Heart left ventricle (tissue), 16 donors: ENCODE measurements at regions not wholly inside any gene's neighbourhood (a gene's known extent, or its start where the extent isn't known, plus 50 kb on each side); places are given as distances from the start of the nearest gene placed in this dataset.

Source experiments
- ATAC-seq, 4 donors: fragments of 200-7000 bp; cut with Tn5 transposase; one replicate each; pipeline ENCODE4 v1.9.1; 2020 to 2022; ENCODE audit warnings: moderate library complexity in 4 of 4, mild to moderate bottlenecking in 3 of 4, moderate number of reproducible peaks in 1 of 4
- DNase-seq, 5 donors: peaks; one replicate each; pipeline ENCODE4 v3.0.0-alpha.2; 2020
- H3K27ac ChIP-seq, 12 donors: fragments of 200-600 bp; sonication (generic) in 4 of 12; one replicate each; pipeline versions ENCODE4 v1.5.0 to v1.8.0; 2016 to 2022; ENCODE audit warnings: mild to moderate bottlenecking in 2 of 12
- H3K27me3 ChIP-seq, 9 donors: fragments of 200-600 bp; sonication (generic) in 2 of 9; one replicate each; pipeline versions ENCODE4 v1.5.1 to v1.8.0; 2016 to 2022; ENCODE audit warnings: mild to moderate bottlenecking in 3 of 9
- H3K36me3 ChIP-seq, 9 donors: fragments of 200-600 bp; sonication (generic) in 2 of 9; one replicate each; pipeline versions ENCODE4 v1.5.0 to v1.8.0; 2018 to 2022; ENCODE audit warnings: mild to moderate bottlenecking in 2 of 9
- H3K4me1 ChIP-seq, 12 donors: fragments of 200-600 bp; sonication (generic) in 4 of 12; one replicate each; pipeline versions ENCODE4 v1.5.0 to v1.8.0; 2016 to 2022; ENCODE audit warnings: mild to moderate bottlenecking in 3 of 12
- H3K4me3 ChIP-seq, 12 donors: fragments of 200-600 bp; sonication (generic) in 4 of 12; one replicate each; pipeline versions ENCODE4 v1.5.0 to v1.8.0; 2017 to 2022; ENCODE audit warnings: mild to moderate bottlenecking in 9 of 12, moderate library complexity in 4 of 12
- H3K9me3 ChIP-seq, 12 donors: fragments of 200-600 bp; sonication (generic) in 4 of 12; one replicate each; pipeline versions ENCODE4 v1.5.0 to v1.8.0; 2016 to 2022; ENCODE audit warnings: mild to moderate bottlenecking in 1 of 12
- CTCF ChIP-seq, 12 donors: fragments of 200-600 bp; sonication (generic) in 4 of 12; IDR thresholded peaks; one replicate each; pipeline versions ENCODE4 v1.5.0 to v1.8.0; 2018 to 2022; ENCODE audit warnings: antibody characterized with exemption in 12 of 12, mild to moderate bottlenecking in 5 of 12
- POLR2A ChIP-seq, 2 donors: fragments of 450-650 bp; IDR thresholded peaks; one replicate each; pipeline ENCODE4 v1.6.1; 2017; ENCODE audit warnings: antibody characterized with exemption in 2 of 2, mild to moderate bottlenecking in 2 of 2, moderate library complexity in 2 of 2
- WGBS, 4 donors: extraction: QIAGEN DNeasy Blood & Tissue Kit in 2 of 4; methylation state at CpG; one replicate each; pipeline versions ENCODE4 v1.1.5 to v1.1.7; 2013 to 2018; 5-methylcytosine and 5-hydroxymethylcytosine counted together
- intact Hi-C, 10 donors: fragments of 100-400 bp; cut with DNase I; formaldehyde crosslinking; loops; one replicate each; pipeline versions ENCODE4 v1.11.1 to v1.14.2; 2022
- donor health status: ischemic (EF 13 %, LVEDD 7.1; RV severe dilation, severe dysfunction).
- donor health status: healthy with polysubstance abuse.
- donor health status: DM: no; HTN: yes; CAD: no.
- donor health status: DM: no; HTN: no; CAD: no.
- donor health status: ischemic (EF 25% LVEDD 6.9; RV normal size, moderate dysfunction).
- donor health status: ischemic (EF 25% LVEDD 5.7; RV mildly dilated, moderate dysfunction).
- donor health status: healthy.
- donor health status: DM: yes; HTN: yes; CAD: no.
- donor health status: ischemic (EF 35%, LVEDD 5.7; RV mildly dilated, moderate dysfunction).
- donor health status: nonischemic (EF 11% LVEDD 7.7; RV severe dilation, severe dysfunction).
- donor health status: DM: yes; HTN: yes; CAD: no.
- donor health status: PGD.
- donor health status: ischemic (EF 29% LVEDD 5.4; RV normal size, mild dysfunction).
- donor health status: nonischemic (EF 23%, LVEDD 6.1; RV moderate dilation, normal function).

DNA sequence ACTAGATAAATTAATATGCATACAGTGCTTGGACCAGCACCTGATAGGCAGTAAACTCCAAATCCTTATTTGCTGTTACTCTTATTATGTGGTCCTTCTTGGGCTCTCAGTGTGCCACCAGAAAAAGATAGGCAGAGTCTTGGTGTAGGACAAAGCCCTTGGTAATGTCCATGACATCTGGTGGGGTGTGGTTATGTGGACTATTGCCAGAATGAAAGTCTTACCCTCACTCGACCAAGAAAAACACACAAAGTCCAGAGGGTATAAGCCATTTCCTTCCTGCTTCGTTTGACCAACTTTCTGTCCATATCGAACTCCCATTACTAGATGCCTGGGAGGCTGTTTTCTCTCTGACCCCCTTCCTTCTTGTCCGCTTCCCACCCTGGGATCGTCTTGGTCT, 140.9 kb downstream of the UTP18 start:
- TF ChIP-seq POLR2A (IDR thresholded peaks at IDR 0.05) (no peak), CTCF (IDR thresholded peaks at IDR 0.05) (no peak)
- no peak for DNase-seq
- Histone ChIP-seq H3K9me3 (no peaks in the 10 kb centered on the region), H3K27ac (no peak overlapping the region), H3K36me3 (no peaks in the 10 kb centered on the region), H3K27me3 (peaks cover 0 to 4% (median 0%) of the 10 kb centered on the region in 9 donors), H3K4me1 (no peaks in the 10 kb centered on the region), H3K4me3 (no peak overlapping the region)
- intact Hi-C loops, result no loop called here
- WGBS, 4 donors, result 41 to 57% (median 47%) methylated on average over 4 to 5 of the region's 5 CpGs
- ATAC-seq, result no peak

GRCh38 chr17:51402899-51403298, 142.6 kb downstream of the UTP18 start:
- intact Hi-C loops, result no loop called here
- H3K4me1 ChIP-seq, result no peaks in the 10 kb centered on the region
- 74 to 90% (median 77%) methylated on average over 1 of the region's 1 CpG for WGBS, 4 donors
- ATAC-seq (no peak), DNase-seq (no peak)
- no peaks in the 10 kb centered on the region for H3K9me3 ChIP-seq
- no peak overlapping the region for H3K4me3 ChIP-seq
- peaks cover 0 to 5% (median 0%) of the 10 kb centered on the region in 9 donors for H3K27me3 ChIP-seq
- H3K27ac ChIP-seq, result no peak overlapping the region
- no peak for TF ChIP-seq CTCF (IDR thresholded peaks at IDR 0.05)
- TF ChIP-seq POLR2A (IDR thresholded peaks at IDR 0.05), result no peak
- H3K36me3 ChIP-seq, result no peaks in the 10 kb centered on the region

GRCh38 chr17:51407576-51407975, 147.2 kb downstream of the UTP18 start:
- H3K27ac ChIP-seq, result no peak overlapping the region
- 86 to 92% (median 88%) methylated on average over 5 of the region's 5 CpGs for WGBS, 4 donors
- H3K4me1 ChIP-seq, result no peaks in the 10 kb centered on the region
- DNase-seq, result no peak
- ATAC-seq, result no peak
- H3K9me3 ChIP-seq, result no peaks in the 10 kb centered on the region
- intact Hi-C loops, result no loop called here
- H3K36me3 ChIP-seq, result no peaks in the 10 kb centered on the region
- peaks cover 0 to 5% (median 0%) of the 10 kb centered on the region in 9 donors for H3K27me3 ChIP-seq
- no peak overlapping the region for H3K4me3 ChIP-seq
- TF ChIP-seq CTCF (IDR thresholded peaks at IDR 0.05) (no peak), POLR2A (IDR thresholded peaks at IDR 0.05) (no peak)

DNA sequence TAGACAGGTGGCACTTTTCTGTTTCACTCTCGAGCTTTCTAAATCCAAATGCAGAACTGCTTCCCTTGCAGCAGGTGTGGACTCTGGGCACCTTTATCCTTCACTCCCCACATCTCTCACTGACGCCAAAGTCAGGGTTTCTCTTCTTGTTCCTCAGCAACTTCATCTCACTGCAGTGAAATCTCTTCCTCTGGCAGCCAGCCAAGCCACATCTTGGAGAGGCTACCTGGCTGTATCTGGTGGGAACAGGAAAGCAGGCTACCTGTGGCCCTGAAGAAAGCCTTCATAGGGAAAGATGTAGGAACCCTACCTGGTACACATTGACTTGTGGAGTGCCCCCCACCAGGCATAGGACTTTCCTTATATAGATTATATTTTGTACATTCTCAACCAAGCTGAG, 159.1 kb downstream of the UTP18 start:
- no peak for TF ChIP-seq CTCF (IDR thresholded peaks at IDR 0.05)
- no peak for TF ChIP-seq POLR2A (IDR thresholded peaks at IDR 0.05)
- 62 to 72% (median 66%) methylated on average over 2 of the region's 2 CpGs for WGBS, 4 donors
- ATAC-seq (no peak), DNase-seq (no peak)
- intact Hi-C loops, result no loop called here
- Histone ChIP-seq H3K4me3 (no peak overlapping the region), H3K9me3 (no peaks in the 10 kb centered on the region), H3K27me3 (peaks cover 0 to 8% (median 0%) of the 10 kb centered on the region in 9 donors), H3K36me3 (no peaks in the 10 kb centered on the region), H3K4me1 (no peaks in the 10 kb centered on the region), H3K27ac (no peak overlapping the region)
